ENCODE measurements at regions not wholly inside any gene's neighbourhood (a gene's known extent, or its start where the extent isn't known, plus 50 kb on each side); places are given as distances from the start of the nearest gene placed in this dataset.

DNA sequence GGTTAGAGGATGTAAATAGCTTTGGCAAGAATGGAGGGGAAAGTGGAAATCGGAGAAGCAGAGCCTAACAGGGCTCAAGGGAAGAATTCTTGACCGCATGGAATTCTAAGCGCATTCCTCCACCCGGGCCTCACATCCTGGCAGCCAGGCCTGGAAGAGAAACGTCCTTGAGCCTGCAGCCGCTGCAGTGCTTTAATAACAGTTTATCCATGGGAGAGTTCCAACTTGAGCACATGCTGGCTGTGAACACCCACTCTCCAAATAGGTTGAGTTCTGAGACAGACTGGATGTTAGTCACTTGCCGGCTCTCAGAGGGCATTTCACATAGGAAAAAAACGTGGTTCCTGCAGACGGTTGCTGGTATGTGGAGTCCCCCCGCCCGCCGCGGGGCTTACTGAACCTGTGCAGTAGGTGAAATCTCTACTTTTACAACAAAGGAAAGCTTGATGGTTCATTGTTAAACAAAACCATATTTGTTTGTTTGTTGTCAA is 61.4 kb upstream of the STEAP1B start:
- Histone ChIP-seq H3K4me1 (replicated peaks; ENCODE audit: insufficient read depth) (peaks cover 65% of the 10 kb centered on the region), H3K79me2 (ENCODE audit: low read depth) (no peaks in the 10 kb centered on the region), H3K27me3 (ENCODE audit: insufficient read depth, low read depth) (no peaks in the 10 kb centered on the region), H4K20me1 (ENCODE audit: insufficient read depth) (no peaks in the 10 kb centered on the region), H3K36me3 (ENCODE audit: low read depth) (no peaks in the 10 kb centered on the region), H3K27ac (peak overlapping the region; percentile 84), H3K9me3 (ENCODE audit: insufficient read depth, low read depth) (no peaks in the 10 kb centered on the region), H3K4me2 (peak overlapping the region; percentile 84), H3K9me2 (ENCODE audit: insufficient read depth) (no peaks in the 10 kb centered on the region), H3K4me3 (peak overlapping the region; percentile 36; the same call in 1 of the 2 replicates), H3F3A (ENCODE audit: insufficient read depth, low read depth) (peaks cover 57% of the 10 kb centered on the region), H2AFZ (no peak overlapping the region)
- DNase-seq = peak; percentile 88 to 97
- ChIA-PET POLR2A (ENCODE audit: unreplicated experiment) (interaction anchor here (0.5 to 2.2 kb wide), 9 partner anchors 12 to 288 kb away, joined by 3 to 24 read pairs (median 7); partner anchors contain the start of gene IL6), CTCF (interaction anchor here (0.5 to 5.2 kb wide), 17 partner anchors 11 to 494 kb away, joined by 3 to 113 read pairs (median 7); partner anchors contain the start of gene IL6)
- intact Hi-C loops (cut with micrococcal nuclease; ENCODE audit: unreplicated experiment) = loop anchor here (1.0 to 5.0 kb wide), 7 partner anchors 22 to 621 kb away; partner anchors contain the start of genes HYCC1 and NUP42
- BruUV-seq (replicated peaks) = no TSS peak
- TF ChIP-seq EZH2 (IDR thresholded peaks at IDR 0.05; ENCODE audit: low read depth) = no peak
- TF ChIP-seq, protein P1, sequence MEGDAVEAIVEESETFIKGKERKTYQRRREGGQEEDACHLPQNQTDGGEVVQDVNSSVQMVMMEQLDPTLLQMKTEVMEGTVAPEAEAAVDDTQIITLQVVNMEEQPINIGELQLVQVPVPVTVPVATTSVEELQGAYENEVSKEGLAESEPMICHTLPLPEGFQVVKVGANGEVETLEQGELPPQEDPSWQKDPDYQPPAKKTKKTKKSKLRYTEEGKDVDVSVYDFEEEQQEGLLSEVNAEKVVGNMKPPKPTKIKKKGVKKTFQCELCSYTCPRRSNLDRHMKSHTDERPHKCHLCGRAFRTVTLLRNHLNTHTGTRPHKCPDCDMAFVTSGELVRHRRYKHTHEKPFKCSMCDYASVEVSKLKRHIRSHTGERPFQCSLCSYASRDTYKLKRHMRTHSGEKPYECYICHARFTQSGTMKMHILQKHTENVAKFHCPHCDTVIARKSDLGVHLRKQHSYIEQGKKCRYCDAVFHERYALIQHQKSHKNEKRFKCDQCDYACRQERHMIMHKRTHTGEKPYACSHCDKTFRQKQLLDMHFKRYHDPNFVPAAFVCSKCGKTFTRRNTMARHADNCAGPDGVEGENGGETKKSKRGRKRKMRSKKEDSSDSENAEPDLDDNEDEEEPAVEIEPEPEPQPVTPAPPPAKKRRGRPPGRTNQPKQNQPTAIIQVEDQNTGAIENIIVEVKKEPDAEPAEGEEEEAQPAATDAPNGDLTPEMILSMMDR (conservative IDR thresholded peaks at IDR 0.05) = no peak; the same call in 1 of the 2 replicates

DNA sequence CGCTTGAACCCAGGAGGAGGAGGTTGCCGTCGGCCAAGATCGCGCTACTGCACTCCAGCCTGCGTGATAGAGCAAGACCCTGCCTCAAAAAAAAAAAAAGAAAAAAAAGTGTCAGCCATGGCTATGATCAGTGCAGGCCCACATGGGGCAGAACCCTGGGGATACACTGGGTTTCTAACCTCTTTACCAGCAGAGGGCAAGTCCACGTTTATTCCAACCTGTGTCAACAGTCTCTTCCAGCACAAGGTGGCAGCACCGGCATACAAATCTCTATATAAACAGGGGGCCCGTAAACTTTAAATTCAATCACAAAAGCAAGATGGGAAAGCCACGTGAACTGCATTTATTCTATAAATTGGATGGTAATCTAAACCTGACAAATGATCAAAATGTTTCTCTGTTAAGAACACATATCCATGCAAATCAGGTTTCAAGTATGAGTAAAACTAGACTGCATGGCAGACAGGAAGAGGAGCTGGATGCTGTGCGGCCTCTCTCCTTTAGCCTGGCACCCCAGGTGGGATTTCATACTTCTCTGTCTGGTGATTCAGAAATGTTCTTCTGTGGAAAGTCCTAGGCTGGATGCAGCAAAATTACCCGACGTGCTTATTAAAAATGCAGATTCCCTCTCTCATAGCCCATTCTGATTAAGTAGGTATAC is 60.0 kb upstream of the STEAP1B start:
- no peaks in the 10 kb centered on the region for H3K9me3 ChIP-seq (ENCODE audit: insufficient read depth, low read depth)
- no TSS peak for BruUV-seq (replicated peaks)
- no peaks in the 10 kb centered on the region for H3K27me3 ChIP-seq (ENCODE audit: insufficient read depth, low read depth)
- intact Hi-C loops (cut with micrococcal nuclease; ENCODE audit: unreplicated experiment) = loop anchor here (1.0 to 10.0 kb wide), 9 partner anchors 113 to 985 kb away; partner anchors contain the start of genes HYCC1 and NUP42
- CTCF ChIA-PET = interaction anchor here (0.6 to 5.2 kb wide), 13 partner anchors 13 to 498 kb away, joined by 3 to 113 read pairs (median 5); partner anchors contain the start of gene IL6
- no peaks in the 10 kb centered on the region for H4K20me1 ChIP-seq (ENCODE audit: insufficient read depth)
- peaks cover 50% of the 10 kb centered on the region for H3K4me1 ChIP-seq (replicated peaks; ENCODE audit: insufficient read depth)
- H3K4me2 ChIP-seq = peak overlapping the region; percentile 18
- no peak overlapping the region for H3K4me3 ChIP-seq
- POLR2A ChIA-PET (ENCODE audit: unreplicated experiment) = interaction anchor here (0.7 to 2.2 kb wide), 3 partner anchors 18 to 910 kb away, joined by 3 to 24 read pairs (median 18); partner anchors contain the start of genes IGF2BP3 and IL6
- no peaks in the 10 kb centered on the region for H3K9me2 ChIP-seq (ENCODE audit: insufficient read depth)
- TF ChIP-seq, protein P1 (conservative IDR thresholded peaks at IDR 0.05) = peak; percentile 99
- no peak for TF ChIP-seq EZH2 (IDR thresholded peaks at IDR 0.05; ENCODE audit: low read depth)
- H3F3A ChIP-seq (ENCODE audit: insufficient read depth, low read depth) = peaks cover 43% of the 10 kb centered on the region
- DNase-seq = peak; percentile 78 to 79
- peak overlapping the region; percentile 84 for H3K27ac ChIP-seq
- no peak overlapping the region for H2AFZ ChIP-seq
- no peaks in the 10 kb centered on the region for H3K79me2 ChIP-seq (ENCODE audit: low read depth)
- H3K36me3 ChIP-seq (ENCODE audit: low read depth) = no peaks in the 10 kb centered on the region

DNA sequence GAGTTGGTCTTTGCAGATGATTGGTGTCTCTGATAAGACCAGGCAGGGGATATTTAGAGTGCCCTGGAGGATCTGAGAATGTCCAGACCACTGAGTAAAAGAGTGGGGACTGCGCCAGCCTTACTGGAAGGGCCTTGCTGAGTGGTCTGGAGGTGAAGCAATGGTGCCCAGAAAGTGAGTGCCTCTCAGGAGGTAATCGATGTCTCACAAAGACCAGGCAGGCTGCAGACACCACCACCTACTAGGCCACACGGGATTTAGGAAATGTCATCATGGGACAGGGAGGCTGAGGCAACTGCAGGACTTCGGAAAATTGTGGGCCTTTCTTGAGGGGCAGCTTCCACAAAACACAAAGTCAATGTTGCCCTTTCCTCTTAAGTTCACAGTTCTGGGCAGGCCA is 57.2 kb upstream of the STEAP1B start:
- Histone ChIP-seq H3K9me3 (ENCODE audit: insufficient read depth, low read depth) (no peaks in the 10 kb centered on the region), H3K79me2 (ENCODE audit: low read depth) (no peaks in the 10 kb centered on the region), H3K4me2 (no peak overlapping the region), H2AFZ (no peak overlapping the region), H3K36me3 (ENCODE audit: low read depth) (no peaks in the 10 kb centered on the region), H3K27me3 (ENCODE audit: insufficient read depth, low read depth) (no peaks in the 10 kb centered on the region), H3K4me3 (no peak overlapping the region), H3K27ac (no peak overlapping the region), H3K9me2 (ENCODE audit: insufficient read depth) (no peaks in the 10 kb centered on the region), H3F3A (ENCODE audit: insufficient read depth, low read depth) (peaks cover 19% of the 10 kb centered on the region), H3K4me1 (replicated peaks; ENCODE audit: insufficient read depth) (peaks cover 23% of the 10 kb centered on the region), H4K20me1 (ENCODE audit: insufficient read depth) (no peaks in the 10 kb centered on the region)
- no peak for DNase-seq
- no TSS peak for BruUV-seq (replicated peaks)
- ChIA-PET POLR2A (ENCODE audit: unreplicated experiment) (no interaction called here), CTCF (no interaction called here)
- intact Hi-C loops (cut with micrococcal nuclease; ENCODE audit: unreplicated experiment) = loop anchor here (10.0 kb wide), 1 partner anchor 988 kb away; no protein-coding TSS in a partner anchor
- TF ChIP-seq EZH2 (IDR thresholded peaks at IDR 0.05; ENCODE audit: low read depth) = no peak
- TF ChIP-seq, protein P1 (conservative IDR thresholded peaks at IDR 0.05) = no peak
